ENCODE measurements at regions not wholly inside any gene's neighbourhood (a gene's known extent, or its start where the extent isn't known, plus 50 kb on each side); places are given as distances from the start of the nearest gene placed in this dataset.

GRCh38 chr9:118423021-118423420, 718.8 kb downstream of the TLR4 start:
- no peak for DNase-seq

- no peak for DNase-seq
Measured at GRCh38 chr9:118423721-118424120, 719.5 kb downstream of the TLR4 start.

- no peak for DNase-seq
Measured at GRCh38 chr9:118426772-118427171, 722.6 kb downstream of the TLR4 start.

GRCh38 chr9:118438810-118439209, 734.6 kb downstream of the TLR4 start:
- no peak for DNase-seq

- DNase-seq = no peak
Measured at GRCh38 chr9:118439441-118439840, 735.2 kb downstream of the TLR4 start.

- DNase-seq = no peak
Measured at GRCh38 chr9:118444403-118444802, 740.2 kb downstream of the TLR4 start.

- DNase-seq = no peak
Measured at GRCh38 chr9:118446943-118447639, 742.9 kb downstream of the TLR4 start.

GRCh38 chr9:118449554-118449953, 745.4 kb downstream of the TLR4 start:
- no peak for DNase-seq

- no peak for DNase-seq
Measured at GRCh38 chr9:118455259-118455658, 751.1 kb downstream of the TLR4 start.

GRCh38 chr9:118455788-118456187, 751.6 kb downstream of the TLR4 start:
- DNase-seq = no peak

GRCh38 chr9:118457171-118458000, 753.2 kb downstream of the TLR4 start:
- DNase-seq = no peak

- no peak for DNase-seq
Measured at GRCh38 chr9:118459913-118460312, 755.7 kb downstream of the TLR4 start.

GRCh38 chr9:118463419-118463818, 759.2 kb downstream of the TLR4 start:
- no peak for DNase-seq

- DNase-seq = no peak
Measured at GRCh38 chr9:118473521-118473920, 769.3 kb downstream of the TLR4 start.

GRCh38 chr9:118478752-118479151, 774.5 kb downstream of the TLR4 start:
- no peak for DNase-seq

- DNase-seq = no peak
Measured at GRCh38 chr9:118482306-118482705, 778.1 kb downstream of the TLR4 start.

GRCh38 chr9:118483677-118484076, 779.5 kb downstream of the TLR4 start:
- DNase-seq = no peak

GRCh38 chr9:118503236-118503635, 799.0 kb downstream of the TLR4 start:
- DNase-seq = no peak

GRCh38 chr9:118510711-118511110, 806.5 kb downstream of the TLR4 start:
- no peak for DNase-seq

GRCh38 chr9:118515947-118516346, 811.7 kb downstream of the TLR4 start:
- DNase-seq = no peak

- DNase-seq = no peak
Measured at GRCh38 chr9:118521261-118521660, 817.1 kb downstream of the TLR4 start.

- no peak for DNase-seq
Measured at GRCh38 chr9:118522093-118523028, 818.2 kb downstream of the TLR4 start.

GRCh38 chr9:118527261-118527660, 823.1 kb downstream of the TLR4 start:
- no peak for DNase-seq

Measured in CD4-positive, alpha-beta T cell treated with Interleukin-6 for 4 hours (primary cell).